WTC11 (cell line): ENCODE measurements at regions not wholly inside any gene's neighbourhood (a gene's known extent, or its start where the extent isn't known, plus 50 kb on each side); places are given as distances from the start of the nearest gene placed in this dataset.

Source experiments
- ATF1 ChIP-seq: sonication (generic); formaldehyde crosslinking; IDR thresholded peaks from 2 replicates; pipeline ENCODE4 v1.8.1; 2023; ENCODE audit warnings: mild to moderate bottlenecking, moderate library complexity, missing genetic modification reagents
- CTCF ChIP-seq: fragments of 200-600 bp; IDR thresholded peaks from 2 replicates; pipeline ENCODE4 v1.8.0; 2022; ENCODE audit warnings: antibody characterized with exemption
- NR1H2 ChIP-seq: sonication (generic); formaldehyde crosslinking; IDR thresholded peaks from 2 replicates; pipeline ENCODE4 v1.9.0; 2021; ENCODE audit warnings: mild to moderate bottlenecking, moderate library complexity, missing genetic modification reagents
- TF ChIP-seq, protein P1 (sequence below): sonication (generic); formaldehyde crosslinking; conservative IDR thresholded peaks from 2 replicates; pipeline ENCODE4 v1.8.1; 2022; ENCODE audit warnings: mild to moderate bottlenecking, missing genetic modification reagents

DNA sequence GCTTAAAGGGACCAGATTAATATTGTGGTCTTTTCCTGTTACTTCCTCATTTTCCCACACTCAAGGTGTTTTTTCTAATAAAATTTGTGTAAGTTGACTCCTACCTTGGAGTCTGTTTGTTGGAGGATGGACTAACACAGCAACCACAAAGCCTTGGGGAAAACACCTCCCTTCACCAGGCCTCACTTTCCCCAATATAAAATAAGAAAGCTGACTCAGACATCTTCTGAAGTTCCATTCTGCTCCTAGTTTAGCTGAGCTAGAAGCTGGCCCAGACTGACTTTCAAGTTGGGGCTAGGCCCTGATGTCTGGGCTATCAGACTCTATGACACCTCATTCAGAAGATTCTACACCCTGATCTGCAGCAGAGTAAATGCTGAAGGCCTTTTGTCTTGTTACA is 73.0 kb upstream of the ADRB1 start:
- TF ChIP-seq CTCF (no peak), NR1H2 (CRISPR knock-in tag) (no peak), ATF1 (CRISPR knock-in tag) (no peak)
- TF ChIP-seq, protein P1, sequence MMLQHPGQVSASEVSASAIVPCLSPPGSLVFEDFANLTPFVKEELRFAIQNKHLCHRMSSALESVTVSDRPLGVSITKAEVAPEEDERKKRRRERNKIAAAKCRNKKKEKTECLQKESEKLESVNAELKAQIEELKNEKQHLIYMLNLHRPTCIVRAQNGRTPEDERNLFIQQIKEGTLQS (CRISPR knock-in tag), result no peak
